ENCODE measurements at regions not wholly inside any gene's neighbourhood (a gene's known extent, or its start where the extent isn't known, plus 50 kb on each side); places are given as distances from the start of the nearest gene placed in this dataset.

- no peak for TF ChIP-seq CTCF (IDR thresholded peaks at IDR 0.05; ENCODE audit: insufficient read depth, low read length, poor library complexity, severe bottlenecking)
- TF ChIP-seq EZH2phosphoT487 (conservative IDR thresholded peaks at IDR 0.05; ENCODE audit: low read length) = no peak
- Histone ChIP-seq H2AFZ (ENCODE audit: low read depth, low read length, severe bottlenecking) (no peak overlapping the region), H3K9me2 (replicated peaks; ENCODE audit: insufficient read depth, low read length) (no peaks in the 10 kb centered on the region), H3F3A (ENCODE audit: insufficient read depth) (no peaks in the 10 kb centered on the region), H4K20me1 (ENCODE audit: low read depth, low read length) (no peaks in the 10 kb centered on the region), H3K27ac (ENCODE audit: low read depth, low read length) (no peak overlapping the region), H3K36me3 (ENCODE audit: low read length) (no peaks in the 10 kb centered on the region), H3K79me2 (ENCODE audit: insufficient read depth, low read length) (no peaks in the 10 kb centered on the region), H3K9ac (ENCODE audit: low read length) (no peak overlapping the region), H3K4me2 (ENCODE audit: low read depth, low read length, poor library complexity, severe bottlenecking) (no peak overlapping the region), H3K4me3 (ENCODE audit: insufficient read depth, low read length, poor library complexity, severe bottlenecking) (no peak overlapping the region), H3K9me3 (ENCODE audit: insufficient read depth, low read length) (no peaks in the 10 kb centered on the region), H3K27me3 (ENCODE audit: low read length) (no peaks in the 10 kb centered on the region)
Observed at GRCh38 chr3:124257336-124257864, 265.5 kb upstream of the ROPN1 start.

DNA sequence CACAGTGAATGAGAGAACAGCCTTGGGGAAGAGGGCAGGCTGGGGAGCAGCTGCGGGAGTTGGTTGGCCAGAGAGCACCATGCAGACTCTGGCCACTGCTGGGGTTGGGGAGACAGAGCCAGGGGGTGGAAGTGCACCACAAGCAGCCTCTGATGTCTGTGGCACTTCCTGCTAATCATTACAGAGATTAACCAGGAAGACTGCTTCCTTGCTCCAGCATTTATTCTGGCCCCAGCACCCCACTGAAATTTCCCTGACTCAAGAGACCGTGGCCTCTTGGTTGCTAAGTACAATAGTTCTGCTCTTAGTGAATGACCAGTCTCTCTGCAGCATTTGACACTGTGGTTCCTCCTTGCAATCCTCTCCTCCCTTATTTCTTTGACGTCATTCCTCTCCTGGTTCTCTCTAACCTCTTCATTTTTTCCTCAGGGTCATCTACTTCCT is 266.2 kb upstream of the ROPN1 start:
- no peaks in the 10 kb centered on the region for H3K79me2 ChIP-seq (ENCODE audit: insufficient read depth, low read length)
- no peaks in the 10 kb centered on the region for H4K20me1 ChIP-seq (ENCODE audit: low read depth, low read length)
- TF ChIP-seq EZH2phosphoT487 (conservative IDR thresholded peaks at IDR 0.05; ENCODE audit: low read length) (no peak), CTCF (IDR thresholded peaks at IDR 0.05; ENCODE audit: insufficient read depth, low read length, poor library complexity, severe bottlenecking) (no peak)
- no peaks in the 10 kb centered on the region for H3K36me3 ChIP-seq (ENCODE audit: low read length)
- H3K4me3 ChIP-seq (ENCODE audit: insufficient read depth, low read length, poor library complexity, severe bottlenecking) = no peak overlapping the region
- H3K27me3 ChIP-seq (ENCODE audit: low read length) = no peaks in the 10 kb centered on the region
- H3K9me3 ChIP-seq (ENCODE audit: insufficient read depth, low read length) = no peaks in the 10 kb centered on the region
- H2AFZ ChIP-seq (ENCODE audit: low read depth, low read length, severe bottlenecking) = no peak overlapping the region
- H3F3A ChIP-seq (ENCODE audit: insufficient read depth) = no peaks in the 10 kb centered on the region
- no peaks in the 10 kb centered on the region for H3K9me2 ChIP-seq (replicated peaks; ENCODE audit: insufficient read depth, low read length)
- H3K9ac ChIP-seq (ENCODE audit: low read length) = no peak overlapping the region
- no peak overlapping the region for H3K4me2 ChIP-seq (ENCODE audit: low read depth, low read length, poor library complexity, severe bottlenecking)
- H3K27ac ChIP-seq (ENCODE audit: low read depth, low read length) = no peak overlapping the region

DNA sequence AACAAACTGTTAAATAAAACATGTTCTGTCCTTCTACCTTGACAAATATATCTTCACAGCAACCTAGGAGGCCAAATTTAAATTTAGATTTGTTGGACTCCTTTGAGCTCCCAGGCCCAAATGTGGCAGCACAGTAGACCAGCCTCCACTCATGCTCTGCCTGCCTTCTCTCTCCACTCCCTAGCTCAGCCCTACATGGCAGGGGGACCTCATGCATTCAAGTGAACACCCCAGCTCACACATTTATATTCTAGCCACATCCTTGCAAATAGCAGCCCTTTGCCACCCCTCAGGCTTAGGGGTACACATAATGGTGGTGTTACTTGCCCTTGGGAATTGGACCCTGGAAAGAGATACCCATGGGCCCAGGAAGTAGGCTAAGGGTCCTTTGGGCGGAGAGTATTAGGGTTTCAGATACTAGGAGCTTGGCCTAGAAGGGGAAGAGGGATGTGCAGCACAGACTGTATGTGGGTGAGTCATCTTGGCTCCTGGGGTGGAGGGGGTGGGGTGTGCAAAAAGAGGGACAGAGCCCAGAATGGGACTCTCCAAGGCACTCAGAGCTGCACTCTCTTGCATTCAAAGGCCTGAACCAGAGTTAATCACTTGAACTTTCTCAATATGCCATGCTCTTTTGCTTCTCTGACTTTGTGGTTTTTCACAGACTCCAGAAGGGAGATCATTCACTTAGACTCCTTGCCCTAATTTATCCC is 268.4 kb upstream of the ROPN1 start:
- Histone ChIP-seq H3K27ac (ENCODE audit: low read depth, low read length) (no peak overlapping the region), H3K4me2 (ENCODE audit: low read depth, low read length, poor library complexity, severe bottlenecking) (no peak overlapping the region), H3F3A (ENCODE audit: insufficient read depth) (no peaks in the 10 kb centered on the region), H2AFZ (ENCODE audit: low read depth, low read length, severe bottlenecking) (no peak overlapping the region), H3K9ac (ENCODE audit: low read length) (no peak overlapping the region), H3K9me3 (ENCODE audit: insufficient read depth, low read length) (no peaks in the 10 kb centered on the region), H4K20me1 (ENCODE audit: low read depth, low read length) (no peaks in the 10 kb centered on the region), H3K79me2 (ENCODE audit: insufficient read depth, low read length) (no peaks in the 10 kb centered on the region), H3K4me3 (ENCODE audit: insufficient read depth, low read length, poor library complexity, severe bottlenecking) (no peak overlapping the region), H3K36me3 (ENCODE audit: low read length) (no peaks in the 10 kb centered on the region), H3K9me2 (replicated peaks; ENCODE audit: insufficient read depth, low read length) (no peaks in the 10 kb centered on the region), H3K27me3 (ENCODE audit: low read length) (no peaks in the 10 kb centered on the region)
- TF ChIP-seq CTCF (IDR thresholded peaks at IDR 0.05; ENCODE audit: insufficient read depth, low read length, poor library complexity, severe bottlenecking) (no peak), EZH2phosphoT487 (conservative IDR thresholded peaks at IDR 0.05; ENCODE audit: low read length) (no peak)

All from SU-DHL-6 (cell line).